ENCODE measurements at regions not wholly inside any gene's neighbourhood (a gene's known extent, or its start where the extent isn't known, plus 50 kb on each side); places are given as distances from the start of the nearest gene placed in this dataset.
"Not testable (repeated sequence)": the region's sequence is repeated elsewhere in the genome, so short reads cannot be mapped to it uniquely, and the experiment has no call there.

DNA sequence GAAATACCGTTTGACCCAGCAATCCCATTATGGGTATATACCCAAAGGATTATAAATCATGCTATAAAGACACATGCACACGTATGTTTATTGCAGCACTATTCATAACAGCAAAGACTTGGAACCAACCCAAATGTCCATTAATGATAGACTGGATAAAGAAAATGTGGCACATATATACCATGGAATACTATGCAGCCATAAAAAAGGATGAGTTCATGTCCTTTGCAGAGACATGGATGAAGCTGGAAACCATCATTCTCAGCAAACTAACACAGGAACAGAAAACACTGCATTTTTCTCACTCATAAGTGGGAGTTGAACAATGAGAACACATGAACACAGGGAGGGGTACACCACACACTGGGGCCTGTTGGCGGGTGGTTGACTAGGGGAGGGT, 411.3 kb downstream of the RPS6KC1 start:
- TF ChIP-seq, protein P1, sequence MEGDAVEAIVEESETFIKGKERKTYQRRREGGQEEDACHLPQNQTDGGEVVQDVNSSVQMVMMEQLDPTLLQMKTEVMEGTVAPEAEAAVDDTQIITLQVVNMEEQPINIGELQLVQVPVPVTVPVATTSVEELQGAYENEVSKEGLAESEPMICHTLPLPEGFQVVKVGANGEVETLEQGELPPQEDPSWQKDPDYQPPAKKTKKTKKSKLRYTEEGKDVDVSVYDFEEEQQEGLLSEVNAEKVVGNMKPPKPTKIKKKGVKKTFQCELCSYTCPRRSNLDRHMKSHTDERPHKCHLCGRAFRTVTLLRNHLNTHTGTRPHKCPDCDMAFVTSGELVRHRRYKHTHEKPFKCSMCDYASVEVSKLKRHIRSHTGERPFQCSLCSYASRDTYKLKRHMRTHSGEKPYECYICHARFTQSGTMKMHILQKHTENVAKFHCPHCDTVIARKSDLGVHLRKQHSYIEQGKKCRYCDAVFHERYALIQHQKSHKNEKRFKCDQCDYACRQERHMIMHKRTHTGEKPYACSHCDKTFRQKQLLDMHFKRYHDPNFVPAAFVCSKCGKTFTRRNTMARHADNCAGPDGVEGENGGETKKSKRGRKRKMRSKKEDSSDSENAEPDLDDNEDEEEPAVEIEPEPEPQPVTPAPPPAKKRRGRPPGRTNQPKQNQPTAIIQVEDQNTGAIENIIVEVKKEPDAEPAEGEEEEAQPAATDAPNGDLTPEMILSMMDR (IDR thresholded peaks at IDR 0.05) = not testable (repeated sequence)
- TF ChIP-seq EZH2 (IDR thresholded peaks at IDR 0.05; ENCODE audit: borderline replicate concordance, insufficient read depth, low read depth, low read length, poor library complexity, severe bottlenecking) = not testable (repeated sequence)

All from B cell (primary cell).